ENCODE measurements at regions not wholly inside any gene's neighbourhood (a gene's known extent, or its start where the extent isn't known, plus 50 kb on each side); places are given as distances from the start of the nearest gene placed in this dataset.

DNA sequence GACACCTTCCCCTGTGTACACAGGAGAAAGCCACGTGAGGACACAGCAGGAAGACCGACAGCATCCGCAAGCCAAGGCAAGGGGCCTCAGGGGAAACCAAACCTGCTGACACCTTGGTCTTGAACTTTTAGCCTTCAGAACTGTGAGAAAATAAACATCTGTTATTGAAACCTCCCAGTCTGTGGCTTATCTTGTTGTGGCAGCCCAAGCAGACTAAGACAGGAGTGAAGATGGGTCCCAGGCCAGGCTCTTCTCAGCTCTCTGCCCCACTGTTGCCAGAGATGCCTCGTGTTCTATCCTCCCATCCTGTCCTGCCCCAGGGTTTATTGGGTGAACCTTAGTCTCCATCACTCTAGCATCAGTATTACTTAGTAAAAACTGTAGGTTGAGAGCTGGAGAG lies 236.3 kb downstream of the MATN1 start:
- H3K79me2 ChIP-seq (ENCODE audit: control insufficient read depth, low read length), result no peaks in the 10 kb centered on the region
- H4K20me1 ChIP-seq (ENCODE audit: control insufficient read depth, insufficient read depth, low read depth, low read length), result no peaks in the 10 kb centered on the region
- no peak overlapping the region for H3K4me2 ChIP-seq (ENCODE audit: low read length)
- TF ChIP-seq EZH2phosphoT487 (IDR thresholded peaks at IDR 0.05; ENCODE audit: borderline replicate concordance, low read length) (no peak), CTCF (IDR thresholded peaks at IDR 0.05; ENCODE audit: low read depth, low read length, poor library complexity, severe bottlenecking) (no peak)
- H3K27ac ChIP-seq (ENCODE audit: low read depth, low read length), result no peak overlapping the region
- H3K36me3 ChIP-seq (ENCODE audit: control insufficient read depth, low read length), result no peaks in the 10 kb centered on the region
- H3K4me1 ChIP-seq (ENCODE audit: control insufficient read depth, low read length), result no peaks in the 10 kb centered on the region
- no peaks in the 10 kb centered on the region for H3K27me3 ChIP-seq (ENCODE audit: control insufficient read depth, low read length)
- H3K9me2 ChIP-seq (replicated peaks; ENCODE audit: control insufficient read depth, low read length), result no peaks in the 10 kb centered on the region; the same call in 1 of the 2 replicates
- H3K9me3 ChIP-seq (ENCODE audit: control insufficient read depth, insufficient read depth, low read length), result peaks cover 6% of the 10 kb centered on the region; the same call in 1 of the 2 replicates
- no peaks in the 10 kb centered on the region for H3F3A ChIP-seq (ENCODE audit: control insufficient read depth, insufficient read depth)
- H3K4me3 ChIP-seq (ENCODE audit: low read length), result no peak overlapping the region

DNA sequence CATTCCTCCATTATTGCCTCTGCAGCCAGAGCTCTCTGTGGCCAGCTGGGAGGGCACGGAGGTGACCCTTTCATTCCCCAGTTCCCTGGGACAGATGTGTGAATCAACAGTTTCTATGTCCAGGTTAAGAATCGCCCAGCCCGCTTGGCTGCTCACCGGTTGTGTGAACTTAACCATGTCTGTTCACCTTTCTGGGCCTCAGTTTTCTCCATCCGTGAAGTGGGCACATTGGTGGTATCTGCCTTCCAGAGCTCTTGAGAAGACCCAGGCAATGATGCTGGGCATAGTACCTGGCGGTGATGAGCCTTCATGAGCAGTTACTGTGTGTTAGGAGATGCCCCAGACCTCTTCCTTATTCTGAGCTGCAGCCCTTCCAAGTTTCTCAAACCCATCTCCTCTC lies 238.3 kb downstream of the MATN1 start:
- H3K27me3 ChIP-seq (ENCODE audit: control insufficient read depth, low read length), result no peaks in the 10 kb centered on the region
- H3K79me2 ChIP-seq (ENCODE audit: control insufficient read depth, low read length), result no peaks in the 10 kb centered on the region
- H3K4me3 ChIP-seq (ENCODE audit: low read length), result no peak overlapping the region
- no peak overlapping the region for H3K4me2 ChIP-seq (ENCODE audit: low read length)
- H3K9me3 ChIP-seq (ENCODE audit: control insufficient read depth, insufficient read depth, low read length), result peaks cover 16% of the 10 kb centered on the region; the same call in 1 of the 2 replicates
- no peaks in the 10 kb centered on the region for H3F3A ChIP-seq (ENCODE audit: control insufficient read depth, insufficient read depth)
- H3K9me2 ChIP-seq (replicated peaks; ENCODE audit: control insufficient read depth, low read length), result no peaks in the 10 kb centered on the region; the same call in 1 of the 2 replicates
- TF ChIP-seq CTCF (IDR thresholded peaks at IDR 0.05; ENCODE audit: low read depth, low read length, poor library complexity, severe bottlenecking), result no peak
- no peak for TF ChIP-seq EZH2phosphoT487 (IDR thresholded peaks at IDR 0.05; ENCODE audit: borderline replicate concordance, low read length)
- H3K4me1 ChIP-seq (ENCODE audit: control insufficient read depth, low read length), result no peaks in the 10 kb centered on the region
- no peaks in the 10 kb centered on the region for H3K36me3 ChIP-seq (ENCODE audit: control insufficient read depth, low read length)
- H4K20me1 ChIP-seq (ENCODE audit: control insufficient read depth, insufficient read depth, low read depth, low read length), result no peaks in the 10 kb centered on the region
- H3K27ac ChIP-seq (ENCODE audit: low read depth, low read length), result no peak overlapping the region

DNA sequence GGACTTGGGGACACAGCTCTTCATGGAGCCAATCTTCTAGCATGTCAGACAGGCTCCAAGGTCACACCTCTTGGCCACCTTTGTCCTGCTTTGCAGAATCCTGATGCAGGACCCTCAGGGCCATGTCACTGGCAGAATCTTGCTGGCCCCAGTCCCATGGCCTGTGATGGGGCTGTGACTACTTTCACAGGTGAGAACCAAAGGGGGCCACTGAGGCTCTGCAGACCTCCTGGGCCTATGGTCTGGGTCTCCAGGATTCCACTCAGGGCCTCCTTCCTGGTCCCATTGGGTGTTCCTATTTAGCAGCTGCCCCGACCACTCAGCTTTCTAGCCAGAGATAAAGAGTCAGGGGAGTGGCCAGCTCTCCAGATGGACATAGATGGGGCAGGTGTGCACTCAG lies 238.7 kb downstream of the MATN1 start:
- no peaks in the 10 kb centered on the region; the same call in 1 of the 2 replicates for H3K9me2 ChIP-seq (replicated peaks; ENCODE audit: control insufficient read depth, low read length)
- no peaks in the 10 kb centered on the region for H3K27me3 ChIP-seq (ENCODE audit: control insufficient read depth, low read length)

More for the DNA sequence above, 238.7 kb downstream of the MATN1 start:
- Histone ChIP-seq H3K4me3 (ENCODE audit: low read length) (no peak overlapping the region), H3K27ac (ENCODE audit: low read depth, low read length) (no peak overlapping the region), H3K79me2 (ENCODE audit: control insufficient read depth, low read length) (no peaks in the 10 kb centered on the region), H3K4me1 (ENCODE audit: control insufficient read depth, low read length) (no peaks in the 10 kb centered on the region), H3K36me3 (ENCODE audit: control insufficient read depth, low read length) (no peaks in the 10 kb centered on the region), H3F3A (ENCODE audit: control insufficient read depth, insufficient read depth) (no peaks in the 10 kb centered on the region), H4K20me1 (ENCODE audit: control insufficient read depth, insufficient read depth, low read depth, low read length) (no peaks in the 10 kb centered on the region), H3K4me2 (ENCODE audit: low read length) (no peak overlapping the region), H3K9me3 (ENCODE audit: control insufficient read depth, insufficient read depth, low read length) (peaks cover 16% of the 10 kb centered on the region; the same call in 1 of the 2 replicates)
- no peak for TF ChIP-seq EZH2phosphoT487 (IDR thresholded peaks at IDR 0.05; ENCODE audit: borderline replicate concordance, low read length)
- TF ChIP-seq CTCF (IDR thresholded peaks at IDR 0.05; ENCODE audit: low read depth, low read length, poor library complexity, severe bottlenecking), result no peak
